Skeletal muscle satellite cell (primary cell): ENCODE measurements at regions not wholly inside any gene's neighbourhood (a gene's known extent, or its start where the extent isn't known, plus 50 kb on each side); places are given as distances from the start of the nearest gene placed in this dataset.

Source experiments
- H3K27me3 ChIP-seq: 2 replicates; pipeline ENCODE4 v1.7.0; 2013; ENCODE audit warnings: low read length; ENCODE audit not compliant: control insufficient read depth, insufficient read depth
- H3K36me3 ChIP-seq: 2 replicates; pipeline ENCODE4 v1.7.0; 2013; ENCODE audit warnings: mild to moderate bottlenecking, control low read depth, low read length; ENCODE audit not compliant: insufficient read depth
- H3K4me1 ChIP-seq: 2 replicates; pipeline ENCODE4 v1.7.0; 2013; ENCODE audit warnings: low read length; ENCODE audit not compliant: control insufficient read depth, insufficient read depth
- H3K4me2 ChIP-seq: 2 replicates; pipeline ENCODE4 v1.7.0; 2013; ENCODE audit warnings: mild to moderate bottlenecking, low read length
- H3K4me3 ChIP-seq: 2 replicates; pipeline ENCODE4 v1.7.0; 2013; ENCODE audit warnings: low read length
- H3K9ac ChIP-seq: 2 replicates; pipeline ENCODE4 v1.7.0; 2013; ENCODE audit warnings: mild to moderate bottlenecking, low read depth, low read length, moderate library complexity
- H3K9me3 ChIP-seq: replicated peaks from 2 replicates; pipeline ENCODE4 v1.7.0; 2013; ENCODE audit warnings: mild to moderate bottlenecking, control low read depth, low read length

GRCh38 chr12:43177276-43177675 is 374.7 kb downstream of the ADAMTS20 start:
- H3K9ac ChIP-seq = no peak overlapping the region

GRCh38 chr12:43169115-43169681 is 382.8 kb downstream of the ADAMTS20 start:
- Histone ChIP-seq H3K9me3 (no peaks in the 10 kb centered on the region), H3K36me3 (no peaks in the 10 kb centered on the region), H3K27me3 (no peaks in the 10 kb centered on the region), H3K4me2 (no peak overlapping the region), H3K9ac (no peak overlapping the region), H3K4me1 (no peaks in the 10 kb centered on the region), H3K4me3 (no peak overlapping the region)

More at GRCh38 chr12:43177276-43177675, 374.7 kb downstream of the ADAMTS20 start:
- Histone ChIP-seq H3K4me3 (no peak overlapping the region), H3K4me1 (no peaks in the 10 kb centered on the region), H3K4me2 (no peak overlapping the region), H3K9me3 (no peaks in the 10 kb centered on the region), H3K36me3 (no peaks in the 10 kb centered on the region), H3K27me3 (no peaks in the 10 kb centered on the region)

GRCh38 chr12:43167691-43168090 is 384.3 kb downstream of the ADAMTS20 start:
- Histone ChIP-seq H3K27me3 (no peaks in the 10 kb centered on the region), H3K4me2 (no peak overlapping the region), H3K4me3 (no peak overlapping the region), H3K36me3 (no peaks in the 10 kb centered on the region), H3K9ac (no peak overlapping the region), H3K9me3 (no peaks in the 10 kb centered on the region), H3K4me1 (no peaks in the 10 kb centered on the region)

GRCh38 chr12:43165351-43165750 is 386.7 kb downstream of the ADAMTS20 start:
- no peaks in the 10 kb centered on the region for H3K36me3 ChIP-seq
- H3K9me3 ChIP-seq = no peaks in the 10 kb centered on the region
- H3K4me1 ChIP-seq = no peaks in the 10 kb centered on the region
- H3K27me3 ChIP-seq = no peaks in the 10 kb centered on the region
- H3K4me2 ChIP-seq = no peak overlapping the region
- no peak overlapping the region for H3K4me3 ChIP-seq
- H3K9ac ChIP-seq = no peak overlapping the region

GRCh38 chr12:43162138-43162537 is 389.9 kb downstream of the ADAMTS20 start:
- Histone ChIP-seq H3K9me3 (no peaks in the 10 kb centered on the region), H3K4me2 (no peak overlapping the region), H3K36me3 (no peaks in the 10 kb centered on the region), H3K9ac (no peak overlapping the region), H3K4me1 (peaks cover under 1% of the 10 kb centered on the region), H3K27me3 (no peaks in the 10 kb centered on the region), H3K4me3 (no peak overlapping the region)

- Histone ChIP-seq H3K36me3 (no peaks in the 10 kb centered on the region), H3K4me3 (no peak overlapping the region), H3K9me3 (no peaks in the 10 kb centered on the region)
Observed at GRCh38 chr12:43159506-43159905, 392.5 kb downstream of the ADAMTS20 start.

GRCh38 chr12:43158126-43158525 is 393.9 kb downstream of the ADAMTS20 start:
- no peak overlapping the region for H3K9ac ChIP-seq
- no peaks in the 10 kb centered on the region for H3K36me3 ChIP-seq
- peaks cover 4% of the 10 kb centered on the region for H3K4me1 ChIP-seq
- H3K9me3 ChIP-seq = no peaks in the 10 kb centered on the region
- H3K4me2 ChIP-seq = no peak overlapping the region
- no peaks in the 10 kb centered on the region for H3K27me3 ChIP-seq
- H3K4me3 ChIP-seq = no peak overlapping the region

More at GRCh38 chr12:43159506-43159905, 392.5 kb downstream of the ADAMTS20 start:
- Histone ChIP-seq H3K27me3 (no peaks in the 10 kb centered on the region), H3K9ac (no peak overlapping the region), H3K4me2 (no peak overlapping the region), H3K4me1 (peaks cover 4% of the 10 kb centered on the region)

- no peaks in the 10 kb centered on the region for H3K9me3 ChIP-seq
- no peak overlapping the region for H3K9ac ChIP-seq
- no peak overlapping the region for H3K4me3 ChIP-seq
- no peak overlapping the region for H3K4me2 ChIP-seq
- no peaks in the 10 kb centered on the region for H3K36me3 ChIP-seq
- peaks cover 16% of the 10 kb centered on the region for H3K4me1 ChIP-seq
- H3K27me3 ChIP-seq = no peaks in the 10 kb centered on the region
Observed at GRCh38 chr12:43155376-43155775, 396.6 kb downstream of the ADAMTS20 start.

- H3K4me2 ChIP-seq = no peak overlapping the region
- no peak overlapping the region for H3K9ac ChIP-seq
- H3K27me3 ChIP-seq = no peaks in the 10 kb centered on the region
- no peak overlapping the region for H3K4me3 ChIP-seq
- H3K9me3 ChIP-seq = no peaks in the 10 kb centered on the region
- H3K4me1 ChIP-seq = peaks cover 16% of the 10 kb centered on the region
- no peaks in the 10 kb centered on the region for H3K36me3 ChIP-seq
Observed at GRCh38 chr12:43154498-43155045, 397.4 kb downstream of the ADAMTS20 start.

- Histone ChIP-seq H3K4me2 (no peak overlapping the region), H3K9ac (no peak overlapping the region), H3K4me3 (no peak overlapping the region), H3K36me3 (no peaks in the 10 kb centered on the region), H3K27me3 (no peaks in the 10 kb centered on the region), H3K4me1 (peaks cover 11% of the 10 kb centered on the region), H3K9me3 (no peaks in the 10 kb centered on the region)
Observed at GRCh38 chr12:43151441-43151981, 400.5 kb downstream of the ADAMTS20 start.

GRCh38 chr12:43148691-43149090 is 403.3 kb downstream of the ADAMTS20 start:
- Histone ChIP-seq H3K4me3 (no peak overlapping the region), H3K4me1 (peaks cover 11% of the 10 kb centered on the region), H3K4me2 (no peak overlapping the region), H3K36me3 (no peaks in the 10 kb centered on the region), H3K9ac (no peak overlapping the region), H3K27me3 (no peaks in the 10 kb centered on the region), H3K9me3 (no peaks in the 10 kb centered on the region)

GRCh38 chr12:43147878-43148277 is 404.1 kb downstream of the ADAMTS20 start:
- no peaks in the 10 kb centered on the region for H3K27me3 ChIP-seq
- no peak overlapping the region for H3K4me2 ChIP-seq

More at GRCh38 chr12:43147878-43148277, 404.1 kb downstream of the ADAMTS20 start:
- no peak overlapping the region for H3K9ac ChIP-seq
- no peaks in the 10 kb centered on the region for H3K9me3 ChIP-seq
- no peaks in the 10 kb centered on the region for H3K36me3 ChIP-seq
- no peak overlapping the region for H3K4me3 ChIP-seq
- H3K4me1 ChIP-seq = peaks cover 11% of the 10 kb centered on the region
